Heart left ventricle (tissue), 16 donors: ENCODE measurements at regions not wholly inside any gene's neighbourhood (a gene's known extent, or its start where the extent isn't known, plus 50 kb on each side); places are given as distances from the start of the nearest gene placed in this dataset.

ENCODE experiments used
- ATAC-seq, 4 donors: fragments of 200-7000 bp; cut with Tn5 transposase; one replicate each; pipeline ENCODE4 v1.9.1; 2020 to 2022; ENCODE audit warnings: moderate library complexity in 4 of 4, mild to moderate bottlenecking in 3 of 4, moderate number of reproducible peaks in 1 of 4
- DNase-seq, 5 donors: peaks; one replicate each; pipeline ENCODE4 v3.0.0-alpha.2; 2020
- H3K27ac ChIP-seq, 12 donors: fragments of 200-600 bp; sonication (generic) in 4 of 12; one replicate each; pipeline versions ENCODE4 v1.5.0 to v1.8.0; 2016 to 2022; ENCODE audit warnings: mild to moderate bottlenecking in 2 of 12
- H3K27me3 ChIP-seq, 9 donors: fragments of 200-600 bp; sonication (generic) in 2 of 9; one replicate each; pipeline versions ENCODE4 v1.5.1 to v1.8.0; 2016 to 2022; ENCODE audit warnings: mild to moderate bottlenecking in 3 of 9
- H3K36me3 ChIP-seq, 9 donors: fragments of 200-600 bp; sonication (generic) in 2 of 9; one replicate each; pipeline versions ENCODE4 v1.5.0 to v1.8.0; 2018 to 2022; ENCODE audit warnings: mild to moderate bottlenecking in 2 of 9
- H3K4me1 ChIP-seq, 12 donors: fragments of 200-600 bp; sonication (generic) in 4 of 12; one replicate each; pipeline versions ENCODE4 v1.5.0 to v1.8.0; 2016 to 2022; ENCODE audit warnings: mild to moderate bottlenecking in 3 of 12
- H3K4me3 ChIP-seq, 12 donors: fragments of 200-600 bp; sonication (generic) in 4 of 12; one replicate each; pipeline versions ENCODE4 v1.5.0 to v1.8.0; 2017 to 2022; ENCODE audit warnings: mild to moderate bottlenecking in 9 of 12, moderate library complexity in 4 of 12
- H3K9me3 ChIP-seq, 12 donors: fragments of 200-600 bp; sonication (generic) in 4 of 12; one replicate each; pipeline versions ENCODE4 v1.5.0 to v1.8.0; 2016 to 2022; ENCODE audit warnings: mild to moderate bottlenecking in 1 of 12
- POLR2A ChIP-seq, 2 donors: fragments of 450-650 bp; IDR thresholded peaks; one replicate each; pipeline ENCODE4 v1.6.1; 2017; ENCODE audit warnings: antibody characterized with exemption in 2 of 2, mild to moderate bottlenecking in 2 of 2, moderate library complexity in 2 of 2
- WGBS, 4 donors: extraction: QIAGEN DNeasy Blood & Tissue Kit in 2 of 4; methylation state at CpG; one replicate each; pipeline versions ENCODE4 v1.1.5 to v1.1.7; 2013 to 2018; 5-methylcytosine and 5-hydroxymethylcytosine counted together
- intact Hi-C, 10 donors: fragments of 100-400 bp; cut with DNase I; formaldehyde crosslinking; loops; one replicate each; pipeline versions ENCODE4 v1.11.1 to v1.14.2; 2022
- TF ChIP-seq, protein P1 (sequence below), 12 donors: fragments of 200-600 bp; sonication (generic) in 4 of 12; IDR thresholded peaks; one replicate each; pipeline versions ENCODE4 v1.5.0 to v1.8.0; 2018 to 2022; ENCODE audit warnings: antibody characterized with exemption in 12 of 12, mild to moderate bottlenecking in 5 of 12
- donor health status: ischemic (EF 13 %, LVEDD 7.1; RV severe dilation, severe dysfunction).
- donor health status: healthy with polysubstance abuse.
- donor health status: DM: no; HTN: yes; CAD: no.
- donor health status: DM: no; HTN: no; CAD: no.
- donor health status: ischemic (EF 25% LVEDD 6.9; RV normal size, moderate dysfunction).
- donor health status: ischemic (EF 25% LVEDD 5.7; RV mildly dilated, moderate dysfunction).
- donor health status: healthy.
- donor health status: DM: yes; HTN: yes; CAD: no.
- donor health status: ischemic (EF 35%, LVEDD 5.7; RV mildly dilated, moderate dysfunction).
- donor health status: nonischemic (EF 11% LVEDD 7.7; RV severe dilation, severe dysfunction).
- donor health status: DM: yes; HTN: yes; CAD: no.
- donor health status: PGD.
- donor health status: ischemic (EF 29% LVEDD 5.4; RV normal size, mild dysfunction).
- donor health status: nonischemic (EF 23%, LVEDD 6.1; RV moderate dilation, normal function).

DNA sequence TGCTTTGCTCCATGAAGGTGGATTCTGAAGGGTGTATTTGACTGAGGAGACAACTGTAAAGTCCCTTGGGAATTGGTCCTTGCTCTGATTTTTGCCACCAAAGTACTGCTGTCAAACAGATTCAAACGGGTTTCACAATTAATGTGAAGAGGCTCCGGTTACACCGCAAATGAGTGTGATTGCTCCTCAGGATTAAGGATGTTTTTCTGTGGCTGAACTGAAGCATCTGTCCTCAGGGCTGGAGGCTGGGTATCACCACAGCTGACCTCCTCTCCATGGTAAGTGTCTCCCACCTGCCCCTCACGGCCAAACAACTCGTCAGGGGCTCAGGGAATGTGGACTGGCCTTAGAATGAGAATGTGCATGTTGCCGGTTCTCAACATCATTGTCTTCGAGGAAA is 130.4 kb upstream of the NDUFV2 start:
- Histone ChIP-seq H3K27ac (peak overlapping the region in 1 of 12 donors; percentile 66), H3K36me3 (no peaks in the 10 kb centered on the region), H3K4me1 (no peaks in the 10 kb centered on the region), H3K9me3 (peaks cover 0 to 10% (median 0%) of the 10 kb centered on the region in 12 donors), H3K27me3 (no peaks in the 10 kb centered on the region), H3K4me3 (no peak overlapping the region)
- intact Hi-C loops = no loop called here
- WGBS, 4 donors = 72 to 80% (median 79%) methylated on average over 7 of the region's 7 CpGs
- ATAC-seq = no peak
- TF ChIP-seq, protein P1, sequence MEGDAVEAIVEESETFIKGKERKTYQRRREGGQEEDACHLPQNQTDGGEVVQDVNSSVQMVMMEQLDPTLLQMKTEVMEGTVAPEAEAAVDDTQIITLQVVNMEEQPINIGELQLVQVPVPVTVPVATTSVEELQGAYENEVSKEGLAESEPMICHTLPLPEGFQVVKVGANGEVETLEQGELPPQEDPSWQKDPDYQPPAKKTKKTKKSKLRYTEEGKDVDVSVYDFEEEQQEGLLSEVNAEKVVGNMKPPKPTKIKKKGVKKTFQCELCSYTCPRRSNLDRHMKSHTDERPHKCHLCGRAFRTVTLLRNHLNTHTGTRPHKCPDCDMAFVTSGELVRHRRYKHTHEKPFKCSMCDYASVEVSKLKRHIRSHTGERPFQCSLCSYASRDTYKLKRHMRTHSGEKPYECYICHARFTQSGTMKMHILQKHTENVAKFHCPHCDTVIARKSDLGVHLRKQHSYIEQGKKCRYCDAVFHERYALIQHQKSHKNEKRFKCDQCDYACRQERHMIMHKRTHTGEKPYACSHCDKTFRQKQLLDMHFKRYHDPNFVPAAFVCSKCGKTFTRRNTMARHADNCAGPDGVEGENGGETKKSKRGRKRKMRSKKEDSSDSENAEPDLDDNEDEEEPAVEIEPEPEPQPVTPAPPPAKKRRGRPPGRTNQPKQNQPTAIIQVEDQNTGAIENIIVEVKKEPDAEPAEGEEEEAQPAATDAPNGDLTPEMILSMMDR (IDR thresholded peaks at IDR 0.05) = no peak
- DNase-seq = no peak

DNA sequence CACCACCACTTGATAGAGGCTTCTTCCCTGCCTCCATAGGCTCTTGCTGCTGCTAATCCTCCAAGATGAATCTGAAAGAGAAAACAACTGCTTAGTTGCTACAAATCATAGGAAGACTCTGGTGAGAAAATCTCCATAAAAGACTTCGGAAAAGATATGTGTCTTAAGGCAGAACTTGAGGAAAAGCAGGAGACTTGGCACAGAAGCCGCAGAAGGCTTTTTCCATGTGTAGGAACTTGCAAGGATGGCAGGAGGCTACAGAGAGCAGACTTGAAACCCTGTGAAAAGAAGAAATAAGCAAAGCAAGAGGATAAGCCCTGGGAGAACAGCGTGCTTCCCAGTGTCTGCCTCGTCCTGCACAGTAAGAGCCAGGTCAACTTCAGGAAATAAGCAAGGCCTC is 128.2 kb upstream of the NDUFV2 start:
- H3K27ac ChIP-seq = peak overlapping the region in 1 of 12 donors; percentile 76
- H3K9me3 ChIP-seq = peaks cover 0 to 10% (median 0%) of the 10 kb centered on the region in 12 donors
- H3K27me3 ChIP-seq = no peaks in the 10 kb centered on the region
- intact Hi-C loops = no loop called here
- TF ChIP-seq POLR2A (IDR thresholded peaks at IDR 0.05) = no peak
- TF ChIP-seq, protein P1 (IDR thresholded peaks at IDR 0.05) = no peak
- DNase-seq (no peak), ATAC-seq (no peak)
- 72 to 89% (median 82%) methylated on average over 4 of the region's 4 CpGs for WGBS, 4 donors
- no peaks in the 10 kb centered on the region for H3K4me1 ChIP-seq
- H3K36me3 ChIP-seq = no peaks in the 10 kb centered on the region
- H3K4me3 ChIP-seq = no peak overlapping the region

DNA sequence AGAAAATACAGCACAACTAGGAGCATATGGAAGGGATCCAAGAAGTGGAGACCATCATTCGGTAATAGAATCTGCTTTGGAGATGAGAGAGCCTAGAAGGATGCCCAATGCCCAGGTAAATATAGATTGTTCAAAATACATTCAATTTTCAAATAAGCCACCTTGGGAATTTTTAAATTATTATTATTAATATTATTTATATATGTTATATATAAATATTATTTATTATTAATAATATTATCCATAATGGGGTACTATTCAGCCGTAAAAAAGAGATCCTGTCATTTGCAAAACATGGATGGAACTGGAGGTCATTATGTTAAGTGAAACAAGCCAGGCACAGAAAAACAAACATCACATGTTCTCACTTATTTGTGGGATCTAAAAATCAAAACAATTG is 127.8 kb upstream of the NDUFV2 start:
- no peak for DNase-seq
- no peaks in the 10 kb centered on the region for H3K4me1 ChIP-seq
- H3K27me3 ChIP-seq = no peaks in the 10 kb centered on the region
- peak overlapping the region in 1 of 12 donors; percentile 76 for H3K27ac ChIP-seq
- ATAC-seq = no peak
- intact Hi-C loops = no loop called here
- TF ChIP-seq, protein P1 (IDR thresholded peaks at IDR 0.05) = no peak
- TF ChIP-seq POLR2A (IDR thresholded peaks at IDR 0.05) = no peak
- H3K9me3 ChIP-seq = peaks cover 0 to 10% (median 0%) of the 10 kb centered on the region in 12 donors
- no peak overlapping the region for H3K4me3 ChIP-seq
- H3K36me3 ChIP-seq = no peaks in the 10 kb centered on the region
- 40 to 66% (median 58%) methylated on average over 2 of the region's 2 CpGs for WGBS, 4 donors

DNA sequence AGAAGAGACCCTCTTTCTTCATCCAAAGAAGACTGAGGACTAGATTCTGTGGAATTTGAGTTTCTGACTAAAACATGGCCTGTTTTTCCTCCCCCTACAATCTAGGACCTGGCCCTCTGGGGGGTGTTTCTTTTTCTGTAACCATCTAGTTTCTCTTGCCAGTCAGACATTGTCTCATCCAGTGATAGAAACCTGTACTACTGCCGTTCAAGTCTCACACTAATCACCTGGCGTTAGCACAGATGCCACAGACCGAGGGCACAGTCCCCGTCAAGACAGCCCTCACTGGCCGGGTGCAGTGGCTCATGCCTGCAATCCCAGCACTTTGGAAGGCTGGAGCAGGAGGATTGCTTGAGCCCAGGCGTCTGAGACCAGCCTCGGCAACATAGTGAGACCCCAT is 126.9 kb upstream of the NDUFV2 start:
- no peak for TF ChIP-seq POLR2A (IDR thresholded peaks at IDR 0.05)
- TF ChIP-seq, protein P1 (IDR thresholded peaks at IDR 0.05) = no peak
- Histone ChIP-seq H3K27me3 (no peaks in the 10 kb centered on the region), H3K9me3 (peaks cover 0 to 10% (median 0%) of the 10 kb centered on the region in 12 donors), H3K36me3 (no peaks in the 10 kb centered on the region), H3K4me3 (no peak overlapping the region), H3K4me1 (no peaks in the 10 kb centered on the region), H3K27ac (peak overlapping the region in 1 of 12 donors; percentile 76)
- intact Hi-C loops = no loop called here
- ATAC-seq (no peak), DNase-seq (no peak)
- WGBS, 4 donors = 71 to 83% (median 81%) methylated on average over 7 of the region's 7 CpGs
